DMS 273 (cell line): ENCODE measurements at regions not wholly inside any gene's neighbourhood (a gene's known extent, or its start where the extent isn't known, plus 50 kb on each side); places are given as distances from the start of the nearest gene placed in this dataset.

Experiments
- DNase-seq: peaks from one replicate; lab custom pipeline; 2025; ENCODE audit not compliant: unreplicated experiment; lab: John Stamatoyannopoulos, UW

GRCh38 chr4:100738196-100739165 lies 220.7 kb upstream of the EMCN start:
- DNase-seq: peak; percentile 5

GRCh38 chr4:100736641-100737451 lies 219.0 kb upstream of the EMCN start:
- peak; percentile 1 for DNase-seq

- no peak for DNase-seq
Observed at GRCh38 chr4:100728861-100729260, 211.0 kb upstream of the EMCN start.

- no peak for DNase-seq
Observed at GRCh38 chr4:100722866-100723459, 205.1 kb upstream of the EMCN start.

GRCh38 chr4:100722133-100722532 lies 204.3 kb upstream of the EMCN start:
- no peak for DNase-seq

GRCh38 chr4:100721490-100721889 lies 203.7 kb upstream of the EMCN start:
- no peak for DNase-seq

GRCh38 chr4:100721077-100721476 lies 203.3 kb upstream of the EMCN start:
- no peak for DNase-seq

- DNase-seq: no peak
Observed at GRCh38 chr4:100716416-100716815, 198.6 kb upstream of the EMCN start.

- peak; percentile 74 for DNase-seq
Observed at GRCh38 chr4:100708776-100709175, 191.0 kb upstream of the EMCN start.

- DNase-seq: no peak
Observed at GRCh38 chr4:100707786-100708185, 190.0 kb upstream of the EMCN start.

- DNase-seq: no peak
Observed at GRCh38 chr4:100696531-100696930, 178.7 kb upstream of the EMCN start.

GRCh38 chr4:100695871-100696270 lies 178.0 kb upstream of the EMCN start:
- DNase-seq: no peak

GRCh38 chr4:100695039-100695654 lies 177.3 kb upstream of the EMCN start:
- no peak for DNase-seq

- DNase-seq: no peak
Observed at GRCh38 chr4:100694467-100694866, 176.6 kb upstream of the EMCN start.

- no peak for DNase-seq
Observed at GRCh38 chr4:100690812-100691211, 173.0 kb upstream of the EMCN start.

- no peak for DNase-seq
Observed at GRCh38 chr4:100688368-100688767, 170.5 kb upstream of the EMCN start.

- no peak for DNase-seq
Observed at GRCh38 chr4:100682477-100683218, 164.8 kb upstream of the EMCN start.

- DNase-seq: no peak
Observed at GRCh38 chr4:100681289-100681688, 163.5 kb upstream of the EMCN start.

- DNase-seq: peak; percentile 25
Observed at GRCh38 chr4:100679926-100680325, 162.1 kb upstream of the EMCN start.

- DNase-seq: no peak
Observed at GRCh38 chr4:100674976-100675375, 157.2 kb upstream of the EMCN start.
